Gastrocnemius medialis (tissue), 4 donors: ENCODE measurements at regions not wholly inside any gene's neighbourhood (a gene's known extent, or its start where the extent isn't known, plus 50 kb on each side); places are given as distances from the start of the nearest gene placed in this dataset.

Experiments used
- ATAC-seq, 2 donors: fragments of 150-250 bp; one replicate each; pipeline ENCODE4 v1.9.1; 2016
- DNase-seq, 2 donors: peaks; one replicate each; pipeline ENCODE4 v3.0.0-alpha.2; 2019
- H3K27ac ChIP-seq, 4 donors: fragments of 200-600 bp; sonication (generic); 1 replicate in 1 of 4; 2 replicates in 3 of 4; pipeline ENCODE4 v1.5.1; 2016 to 2018; ENCODE audit warnings: mild to moderate bottlenecking in 2 of 4, moderate library complexity in 1 of 4
- H3K27me3 ChIP-seq, 3 donors: fragments of 200-600 bp; sonication (generic) in 2 of 3; 1 replicate in 1 of 3; 2 replicates in 2 of 3; pipeline versions ENCODE4 v1.5.1 to v1.6.0; 2016 to 2019; ENCODE audit warnings: mild to moderate bottlenecking in 1 of 3, moderate library complexity in 1 of 3
- H3K36me3 ChIP-seq, 2 donors: fragments of 200-600 bp; sonication (generic) in 1 of 2; one replicate each; pipeline ENCODE4 v1.5.1; 2017 to 2018
- H3K4me1 ChIP-seq, 2 donors: fragments of 200-600 bp; sonication (generic) in 1 of 2; one replicate each; pipeline ENCODE4 v1.5.1; 2016 to 2017; ENCODE audit warnings: mild to moderate bottlenecking in 2 of 2
- H3K4me3 ChIP-seq, 4 donors: fragments of 200-600 bp; sonication (generic) in 3 of 4; 1 replicate in 1 of 4; 2 replicates in 3 of 4; pipeline ENCODE4 v1.5.1; 2016 to 2019; ENCODE audit warnings: mild to moderate bottlenecking in 2 of 4
- H3K9me3 ChIP-seq, 3 donors: fragments of 200-600 bp; sonication (generic) in 2 of 3; 1 replicate in 1 of 3; 2 replicates in 2 of 3; pipeline ENCODE4 v1.5.1; 2016 to 2019
- POLR2A ChIP-seq, 2 donors: fragments of 450-650 bp; IDR thresholded peaks; one replicate each; pipeline ENCODE4 v1.6.1; 2017; ENCODE audit warnings: antibody characterized with exemption in 2 of 2, mild to moderate bottlenecking in 2 of 2, moderate library complexity in 2 of 2
- in situ Hi-C, 4 donors: fragments of 200-750 bp; cut with MboI; loops; one replicate each; pipeline versions ENCODE4 v1.15.0 to v1.8.0; 2017; ENCODE audit warnings: low sequenced_read_pairs in 4 of 4
- intact Hi-C: fragments of 100-400 bp; cut with DNase I; formaldehyde crosslinking; loops from one replicate; pipeline ENCODE4 v1.15.1; 2023; ENCODE audit warnings: low total_unique reads
- TF ChIP-seq, protein P1 (sequence below), 5 experiments: fragments of 450-650 bp in 3 of 5; fragments of 200-600 bp in 2 of 5; sonication (generic) in 2 of 5; IDR thresholded peaks in 4 of 5; conservative IDR thresholded peaks in 1 of 5; 1 replicate in 4 of 5; 2 replicates in 1 of 5; pipeline ENCODE4 v1.5.1; 2016 to 2019; ENCODE audit warnings: antibody characterized with exemption in 5 of 5, mild to moderate bottlenecking in 3 of 5, moderate library complexity in 3 of 5

DNA sequence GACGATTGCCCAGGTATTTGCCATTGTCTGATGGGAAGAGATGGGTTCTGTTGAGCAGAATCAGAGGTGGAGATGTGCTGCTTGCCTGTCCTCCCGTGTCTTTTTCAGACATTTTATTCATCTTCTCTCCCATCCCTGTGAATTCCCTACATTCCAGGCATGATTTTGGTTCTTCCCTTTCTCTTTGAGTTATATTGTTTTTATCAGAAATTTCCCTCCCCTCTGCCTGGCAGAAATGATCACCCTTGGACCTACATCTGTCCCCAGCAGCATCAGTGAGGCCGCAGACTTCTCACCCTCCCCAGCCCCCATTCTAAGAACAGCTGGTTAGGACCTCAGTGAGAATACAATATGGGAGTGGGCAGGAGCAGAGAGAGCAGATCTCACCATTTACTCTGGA lies 640.2 kb downstream of the CCDC171 start:
- no peak for ATAC-seq
- no peak overlapping the region for H3K27ac ChIP-seq
- H3K9me3 ChIP-seq, result no peaks in the 10 kb centered on the region
- DNase-seq, result no peak
- H3K27me3 ChIP-seq, result no peaks in the 10 kb centered on the region
- in situ Hi-C loops (loop anchor here in 1 of 4 donors (25.0 kb wide), 1 partner anchor 344 kb away; no protein-coding TSS in a partner anchor), intact Hi-C loops (loop anchor here (10.0 kb wide), 4 partner anchors 532 to 1272 kb away; no protein-coding TSS in a partner anchor)
- no peaks in the 10 kb centered on the region for H3K36me3 ChIP-seq
- no peak overlapping the region for H3K4me3 ChIP-seq
- H3K4me1 ChIP-seq, result peaks cover 3% of the 10 kb centered on the region in 2 donors
- TF ChIP-seq, protein P1, sequence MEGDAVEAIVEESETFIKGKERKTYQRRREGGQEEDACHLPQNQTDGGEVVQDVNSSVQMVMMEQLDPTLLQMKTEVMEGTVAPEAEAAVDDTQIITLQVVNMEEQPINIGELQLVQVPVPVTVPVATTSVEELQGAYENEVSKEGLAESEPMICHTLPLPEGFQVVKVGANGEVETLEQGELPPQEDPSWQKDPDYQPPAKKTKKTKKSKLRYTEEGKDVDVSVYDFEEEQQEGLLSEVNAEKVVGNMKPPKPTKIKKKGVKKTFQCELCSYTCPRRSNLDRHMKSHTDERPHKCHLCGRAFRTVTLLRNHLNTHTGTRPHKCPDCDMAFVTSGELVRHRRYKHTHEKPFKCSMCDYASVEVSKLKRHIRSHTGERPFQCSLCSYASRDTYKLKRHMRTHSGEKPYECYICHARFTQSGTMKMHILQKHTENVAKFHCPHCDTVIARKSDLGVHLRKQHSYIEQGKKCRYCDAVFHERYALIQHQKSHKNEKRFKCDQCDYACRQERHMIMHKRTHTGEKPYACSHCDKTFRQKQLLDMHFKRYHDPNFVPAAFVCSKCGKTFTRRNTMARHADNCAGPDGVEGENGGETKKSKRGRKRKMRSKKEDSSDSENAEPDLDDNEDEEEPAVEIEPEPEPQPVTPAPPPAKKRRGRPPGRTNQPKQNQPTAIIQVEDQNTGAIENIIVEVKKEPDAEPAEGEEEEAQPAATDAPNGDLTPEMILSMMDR (IDR thresholded peaks at IDR 0.05 in 4 of 5, conservative IDR thresholded peaks at IDR 0.05 in 1 of 5), result no peak
- no peak for TF ChIP-seq POLR2A (IDR thresholded peaks at IDR 0.05)

DNA sequence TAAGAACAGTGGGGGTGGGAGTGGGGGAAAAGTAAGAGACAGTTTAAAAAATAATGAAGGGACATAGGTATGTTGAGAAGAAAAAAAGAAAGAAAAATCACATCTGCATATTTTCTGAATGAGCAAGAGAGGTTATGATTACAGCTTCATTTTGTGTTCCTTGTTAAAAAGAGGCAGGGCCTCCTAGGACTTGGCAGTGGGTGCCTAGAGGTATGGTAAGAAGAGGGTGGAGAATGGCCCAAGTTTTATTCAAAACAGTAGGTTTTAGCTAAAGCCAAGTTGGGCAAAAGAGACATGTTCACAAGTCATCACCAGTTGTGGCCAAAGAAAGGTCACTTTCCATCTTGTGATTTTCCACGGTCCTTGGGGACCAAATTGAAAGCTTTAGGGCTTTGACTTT lies 643.4 kb downstream of the CCDC171 start:
- Histone ChIP-seq H3K4me3 (no peak overlapping the region), H3K36me3 (no peaks in the 10 kb centered on the region), H3K4me1 (peaks cover 3 to 6% of the 10 kb centered on the region in 2 donors), H3K27me3 (no peaks in the 10 kb centered on the region), H3K27ac (no peak overlapping the region), H3K9me3 (no peaks in the 10 kb centered on the region)
- intact Hi-C loops (loop anchor here (10.0 kb wide), 4 partner anchors 529 to 1269 kb away; no protein-coding TSS in a partner anchor), in situ Hi-C loops (loop anchor here in 1 of 4 donors (25.0 kb wide), 1 partner anchor 341 kb away; no protein-coding TSS in a partner anchor)
- no peak for TF ChIP-seq POLR2A (IDR thresholded peaks at IDR 0.05)
- TF ChIP-seq, protein P1 (IDR thresholded peaks at IDR 0.05 in 4 of 5, conservative IDR thresholded peaks at IDR 0.05 in 1 of 5), result no peak
- DNase-seq, result no peak
- ATAC-seq, result no peak

DNA sequence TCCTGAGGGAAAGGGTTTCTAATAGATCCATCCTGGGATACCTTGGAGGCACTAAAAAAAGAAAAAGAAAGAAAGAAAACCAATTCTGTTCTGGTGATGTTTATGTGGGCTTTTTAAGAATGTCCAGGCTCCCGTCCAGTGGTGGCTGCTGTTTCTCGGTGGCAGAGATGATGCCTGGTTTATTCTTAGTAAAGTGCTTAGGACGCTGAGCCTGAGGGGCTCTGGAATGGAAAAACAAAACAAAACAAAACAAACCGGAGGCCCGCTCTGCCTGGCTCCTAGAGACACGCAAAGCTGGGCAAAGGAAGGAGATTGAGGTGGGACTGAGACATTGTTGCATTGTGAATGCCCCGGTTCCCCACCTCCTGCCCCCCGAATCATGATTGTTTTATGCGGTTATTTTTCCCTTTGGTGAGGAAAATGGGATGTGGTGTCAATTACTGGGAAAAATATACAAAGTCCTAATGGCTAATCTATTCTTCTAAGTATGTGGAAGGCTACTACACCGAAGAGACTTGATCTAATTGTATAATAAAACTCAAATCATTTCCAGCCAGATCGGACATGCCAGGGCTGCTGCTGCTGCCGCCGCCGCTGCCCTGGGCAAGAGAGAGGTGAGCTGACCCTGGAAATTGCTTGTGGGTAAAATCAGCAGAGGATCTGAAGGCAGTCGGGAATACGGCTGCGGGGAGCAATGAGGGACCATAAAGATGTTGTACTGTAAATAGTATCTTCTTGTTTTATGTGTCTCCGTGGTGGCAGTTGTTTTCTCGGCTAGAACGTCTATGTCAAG lies 644.9 kb downstream of the CCDC171 start:
- peaks cover 0 to 3% of the 10 kb centered on the region in 2 donors for H3K4me1 ChIP-seq
- ATAC-seq, result peak in 1 of 2 donors; percentile 51
- no peak for TF ChIP-seq POLR2A (IDR thresholded peaks at IDR 0.05)
- TF ChIP-seq, protein P1 (IDR thresholded peaks at IDR 0.05 in 4 of 5, conservative IDR thresholded peaks at IDR 0.05 in 1 of 5), result no peak
- H3K27ac ChIP-seq, result peak overlapping the region in 3 of 4 donors; percentile 12 to 66 (median 64)
- H3K9me3 ChIP-seq, result no peaks in the 10 kb centered on the region
- no peaks in the 10 kb centered on the region for H3K27me3 ChIP-seq
- in situ Hi-C loops (loop anchor here in 1 of 4 donors (25.0 kb wide), 1 partner anchor 340 kb away; no protein-coding TSS in a partner anchor), intact Hi-C loops (loop anchor here (10.0 kb wide), 4 partner anchors 527 to 1267 kb away; no protein-coding TSS in a partner anchor)
- H3K36me3 ChIP-seq, result no peaks in the 10 kb centered on the region
- no peak for DNase-seq
- H3K4me3 ChIP-seq, result peak overlapping the region; percentile 14 to 46 (median 38)

DNA sequence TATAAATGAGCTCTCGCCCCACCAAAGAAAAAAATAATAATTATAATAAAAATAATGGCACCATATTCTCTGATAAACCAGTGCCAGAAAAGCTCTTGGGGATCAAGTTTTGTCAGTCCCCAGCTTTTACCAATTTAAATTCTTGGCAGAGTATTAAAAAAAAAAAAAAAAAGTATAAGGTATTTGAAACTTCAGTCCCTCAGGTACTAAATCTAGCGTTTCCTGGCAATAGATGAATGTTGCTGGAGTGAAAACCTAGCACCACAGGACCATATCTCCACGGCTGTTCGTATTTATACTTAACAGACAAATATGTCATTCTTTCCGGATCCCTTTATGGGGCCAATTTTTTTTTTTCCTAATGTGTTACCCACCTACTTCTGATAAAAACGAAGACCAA lies 646.2 kb downstream of the CCDC171 start:
- Histone ChIP-seq H3K4me3 (no peak overlapping the region), H3K36me3 (no peaks in the 10 kb centered on the region), H3K27ac (no peak overlapping the region), H3K27me3 (no peaks in the 10 kb centered on the region), H3K4me1 (peaks cover 0 to 3% of the 10 kb centered on the region in 2 donors), H3K9me3 (no peaks in the 10 kb centered on the region)
- intact Hi-C loops, result loop anchor here (10.0 kb wide), 4 partner anchors 526 to 1266 kb away; no protein-coding TSS in a partner anchor
- DNase-seq (no peak), ATAC-seq (no peak)
- in situ Hi-C loops, result loop anchor here in 1 of 4 donors (25.0 kb wide), 1 partner anchor 338 kb away; no protein-coding TSS in a partner anchor
- TF ChIP-seq, protein P1 (IDR thresholded peaks at IDR 0.05 in 4 of 5, conservative IDR thresholded peaks at IDR 0.05 in 1 of 5), result no peak
- no peak for TF ChIP-seq POLR2A (IDR thresholded peaks at IDR 0.05)
